Esophagus muscularis mucosa (tissue), 4 donors: ENCODE measurements at regions not wholly inside any gene's neighbourhood (a gene's known extent, or its start where the extent isn't known, plus 50 kb on each side); places are given as distances from the start of the nearest gene placed in this dataset.
"Not testable (repeated sequence)": the region's sequence is repeated elsewhere in the genome, so short reads cannot be mapped to it uniquely, and the experiment has no call there.

Experiments
- DNase-seq: peaks from one replicate; pipeline ENCODE4 v3.0.0-alpha.2; 2017; ENCODE audit errors: extremely low spot score
- H3K27ac ChIP-seq, 4 donors: fragments of 200-600 bp; sonication (generic); replicated peaks in 1 of 4; 1 replicate in 3 of 4; 2 replicates in 1 of 4; pipeline ENCODE4 v1.5.1; 2016 to 2019; ENCODE audit warnings: mild to moderate bottlenecking in 1 of 4
- H3K27me3 ChIP-seq, 4 donors: fragments of 200-600 bp; sonication (generic); one replicate each; pipeline versions ENCODE4 v1.5.1 to v1.6.0; 2016 to 2019
- H3K36me3 ChIP-seq, 4 donors: fragments of 200-600 bp; sonication (generic); one replicate each; pipeline ENCODE4 v1.5.1; 2016 to 2019
- H3K4me1 ChIP-seq, 4 donors: fragments of 200-600 bp; sonication (generic); one replicate each; pipeline ENCODE4 v1.5.1; 2016 to 2019
- H3K4me3 ChIP-seq, 4 donors: fragments of 200-600 bp; sonication (generic); 1 replicate in 2 of 4; 2 replicates in 2 of 4; pipeline ENCODE4 v1.5.1; 2016 to 2019; ENCODE audit warnings: mild to moderate bottlenecking in 4 of 4, moderate library complexity in 1 of 4
- H3K9me3 ChIP-seq, 4 donors: fragments of 200-600 bp; sonication (generic); 1 replicate in 3 of 4; 2 replicates in 1 of 4; pipeline ENCODE4 v1.5.1; 2016 to 2019
- CTCF ChIP-seq, 3 experiments: fragments of 200-600 bp in 2 of 3; fragments of 450-650 bp in 1 of 3; sonication (generic) in 2 of 3; IDR thresholded peaks; one replicate each; pipeline ENCODE4 v1.5.1; 2017 to 2019; ENCODE audit warnings: antibody characterized with exemption in 3 of 3, mild to moderate bottlenecking in 2 of 3, moderate library complexity in 1 of 3
- EP300 ChIP-seq: sonication (generic); formaldehyde crosslinking; IDR thresholded peaks from one replicate; pipeline ENCODE4 v1.6.1; 2017; ENCODE audit warnings: antibody characterized with exemption
- POLR2A ChIP-seq: fragments of 450-650 bp; IDR thresholded peaks from one replicate; pipeline ENCODE4 v1.6.1; 2017; ENCODE audit warnings: antibody characterized with exemption, moderate library complexity, mild to moderate bottlenecking, low read depth
- POLR2AphosphoS5 ChIP-seq, 2 donors: sonication (generic); formaldehyde crosslinking; IDR thresholded peaks; one replicate each; pipeline ENCODE4 v1.6.1; 2017; ENCODE audit warnings: antibody characterized with exemption in 2 of 2
- WGBS: methylation state at CpG from one replicate; pipeline ENCODE4 v1.1.5; 2018; 5-methylcytosine and 5-hydroxymethylcytosine counted together
- intact Hi-C: fragments of 100-400 bp; cut with DNase I; formaldehyde crosslinking; loops from one replicate; pipeline ENCODE4 v1.15.1; 2023

DNA sequence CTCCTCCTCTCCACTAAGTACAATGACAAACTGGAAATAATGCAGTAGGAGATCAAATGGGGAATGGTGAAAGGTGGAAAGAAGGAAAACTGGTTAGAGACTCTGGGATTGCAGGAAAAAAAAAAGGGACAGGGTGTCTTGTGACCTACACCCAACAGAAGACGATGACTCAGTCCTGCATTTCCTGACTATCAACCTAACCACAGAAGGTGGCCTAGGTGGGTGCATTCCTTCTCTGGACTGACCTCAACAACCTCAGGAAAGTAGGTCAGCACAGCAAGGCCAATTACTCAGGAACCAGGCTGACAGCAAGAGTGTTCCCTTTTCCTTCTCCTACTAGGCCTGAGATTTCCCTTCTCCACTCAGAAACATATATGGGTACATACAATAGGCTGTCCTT lies 1386.4 kb upstream of the ZEB2 start:
- DNase-seq: no peak
- Histone ChIP-seq H3K27me3 (no peaks in the 10 kb centered on the region), H3K27ac (no peak overlapping the region), H3K9me3 (no peaks in the 10 kb centered on the region), H3K4me1 (no peaks in the 10 kb centered on the region), H3K36me3 (no peaks in the 10 kb centered on the region), H3K4me3 (no peak overlapping the region)
- TF ChIP-seq EP300 (no peak), CTCF (IDR thresholded peaks at IDR 0.05) (no peak), POLR2AphosphoS5 (IDR thresholded peaks at IDR 0.05) (no peak), POLR2A (no peak)
- WGBS: 95% methylated on average over 1 of the region's 1 CpG
- intact Hi-C loops: no loop called here

GRCh38 chr2:145905371-145905770 lies 1385.5 kb upstream of the ZEB2 start:
- H3K4me3 ChIP-seq: no peak overlapping the region
- H3K27ac ChIP-seq: no peak overlapping the region
- H3K4me1 ChIP-seq: no peaks in the 10 kb centered on the region
- intact Hi-C loops: no loop called here
- TF ChIP-seq CTCF (IDR thresholded peaks at IDR 0.05) (no peak), POLR2AphosphoS5 (IDR thresholded peaks at IDR 0.05) (no peak), POLR2A (no peak), EP300 (no peak)
- WGBS: 87% methylated on average over 1 of the region's 1 CpG
- H3K27me3 ChIP-seq: no peaks in the 10 kb centered on the region
- no peak for DNase-seq
- H3K36me3 ChIP-seq: no peaks in the 10 kb centered on the region
- no peaks in the 10 kb centered on the region for H3K9me3 ChIP-seq

DNA sequence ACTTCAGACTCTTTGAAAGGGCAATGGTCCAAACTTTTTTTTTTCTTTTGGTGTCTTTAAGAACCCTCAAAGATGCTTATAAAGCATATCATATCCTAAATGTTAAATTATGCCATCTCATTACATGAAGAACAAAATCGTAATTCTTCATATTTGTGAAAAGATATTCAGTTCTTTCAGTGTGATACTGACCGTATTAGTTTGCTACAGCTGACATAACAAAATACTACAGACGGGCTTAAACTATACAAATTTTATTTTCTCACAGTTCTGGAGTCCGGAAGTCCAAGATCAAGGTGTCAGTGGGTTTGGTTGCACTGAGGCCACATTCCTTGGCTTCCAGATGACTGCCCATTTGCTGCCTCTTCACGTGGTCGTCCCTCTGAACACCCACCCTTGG lies 1377.2 kb upstream of the ZEB2 start:
- Histone ChIP-seq H3K4me1 (no peaks in the 10 kb centered on the region), H3K27ac (no peak overlapping the region), H3K27me3 (no peaks in the 10 kb centered on the region), H3K36me3 (no peaks in the 10 kb centered on the region), H3K4me3 (no peak overlapping the region), H3K9me3 (no peaks in the 10 kb centered on the region)
- 94% methylated on average over 6 of the region's 6 CpGs for WGBS
- DNase-seq: no peak
- TF ChIP-seq POLR2AphosphoS5 (IDR thresholded peaks at IDR 0.05) (no peak), POLR2A (no peak), EP300 (no peak), CTCF (IDR thresholded peaks at IDR 0.05) (no peak)
- intact Hi-C loops: no loop called here

- H3K4me3 ChIP-seq: no peak overlapping the region
- H3K4me1 ChIP-seq: no peaks in the 10 kb centered on the region
- 78% methylated on average over 1 of the region's 1 CpG for WGBS
- TF ChIP-seq EP300 (no peak), CTCF (IDR thresholded peaks at IDR 0.05) (no peak), POLR2AphosphoS5 (IDR thresholded peaks at IDR 0.05) (no peak), POLR2A (no peak)
- no peaks in the 10 kb centered on the region for H3K36me3 ChIP-seq
- intact Hi-C loops: no loop called here
- H3K27me3 ChIP-seq: no peaks in the 10 kb centered on the region
- no peak for DNase-seq
- H3K9me3 ChIP-seq: no peaks in the 10 kb centered on the region
- H3K27ac ChIP-seq: no peak overlapping the region
These were observed 1368.0 kb upstream of the ZEB2 start for GRCh38 chr2:145887915-145888314.

- intact Hi-C loops, H3K27ac ChIP-seq, H3K4me3 ChIP-seq, H3K9me3 ChIP-seq, H3K27me3 ChIP-seq, DNase-seq, H3K36me3 ChIP-seq, H3K4me1 ChIP-seq: not testable (repeated sequence)
- WGBS: 95% methylated on average over 4 of the region's 23 CpGs
These were observed 1361.1 kb upstream of the ZEB2 start for GRCh38 chr2:145880997-145881396.
